SKM-1 treated with dmso at 0.1 percent for 144 hours (cell line): ENCODE measurements at regions not wholly inside any gene's neighbourhood (a gene's known extent, or its start where the extent isn't known, plus 50 kb on each side); places are given as distances from the start of the nearest gene placed in this dataset.
"Not testable (repeated sequence)": the region's sequence is repeated elsewhere in the genome, so short reads cannot be mapped to it uniquely, and the experiment has no call there.

Experiments
- DNase-seq: peaks from one replicate; lab custom pipeline; 2025; ENCODE audit not compliant: unreplicated experiment; lab: John Stamatoyannopoulos, UW

DNA sequence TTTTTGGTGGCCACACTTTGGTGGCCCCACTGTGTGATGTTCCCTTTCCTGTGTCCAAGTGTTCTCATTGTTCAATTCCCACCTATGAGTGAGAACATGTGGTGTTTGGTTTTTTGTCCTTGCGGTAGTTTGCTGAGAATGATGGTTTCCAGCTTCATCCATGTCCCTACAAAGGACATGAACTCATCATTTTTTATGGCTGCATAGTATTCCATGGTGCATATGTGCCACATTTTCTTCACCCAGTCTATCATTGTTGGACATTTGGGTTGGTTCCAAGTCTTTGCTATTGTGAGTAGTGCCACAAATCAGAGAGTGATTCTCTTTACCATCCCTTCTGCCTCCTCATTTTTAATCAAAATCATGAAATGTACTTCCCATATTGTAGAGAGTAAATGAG, 114.0 kb upstream of the NR2F2 start:
- DNase-seq, result not testable (repeated sequence)

DNA sequence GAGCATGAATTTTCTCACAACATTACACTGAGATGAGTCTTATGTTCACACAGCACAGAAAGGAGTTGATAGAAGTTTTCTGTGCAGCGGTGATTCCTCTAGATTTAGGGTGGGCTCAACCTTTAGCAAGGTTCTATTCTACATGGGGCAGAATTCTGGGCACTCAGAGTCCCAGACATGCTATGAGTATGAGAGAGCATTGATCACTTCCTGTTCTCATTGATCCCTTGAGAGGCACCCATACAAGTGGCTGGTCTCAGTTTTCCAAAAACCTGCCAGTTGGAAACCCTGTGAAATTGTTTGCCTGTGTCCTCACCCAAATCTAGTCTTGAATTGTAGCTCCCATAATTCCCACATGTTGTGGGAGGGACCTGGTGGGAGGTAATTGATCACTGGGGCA, 112.5 kb upstream of the NR2F2 start:
- no peak for DNase-seq

DNA sequence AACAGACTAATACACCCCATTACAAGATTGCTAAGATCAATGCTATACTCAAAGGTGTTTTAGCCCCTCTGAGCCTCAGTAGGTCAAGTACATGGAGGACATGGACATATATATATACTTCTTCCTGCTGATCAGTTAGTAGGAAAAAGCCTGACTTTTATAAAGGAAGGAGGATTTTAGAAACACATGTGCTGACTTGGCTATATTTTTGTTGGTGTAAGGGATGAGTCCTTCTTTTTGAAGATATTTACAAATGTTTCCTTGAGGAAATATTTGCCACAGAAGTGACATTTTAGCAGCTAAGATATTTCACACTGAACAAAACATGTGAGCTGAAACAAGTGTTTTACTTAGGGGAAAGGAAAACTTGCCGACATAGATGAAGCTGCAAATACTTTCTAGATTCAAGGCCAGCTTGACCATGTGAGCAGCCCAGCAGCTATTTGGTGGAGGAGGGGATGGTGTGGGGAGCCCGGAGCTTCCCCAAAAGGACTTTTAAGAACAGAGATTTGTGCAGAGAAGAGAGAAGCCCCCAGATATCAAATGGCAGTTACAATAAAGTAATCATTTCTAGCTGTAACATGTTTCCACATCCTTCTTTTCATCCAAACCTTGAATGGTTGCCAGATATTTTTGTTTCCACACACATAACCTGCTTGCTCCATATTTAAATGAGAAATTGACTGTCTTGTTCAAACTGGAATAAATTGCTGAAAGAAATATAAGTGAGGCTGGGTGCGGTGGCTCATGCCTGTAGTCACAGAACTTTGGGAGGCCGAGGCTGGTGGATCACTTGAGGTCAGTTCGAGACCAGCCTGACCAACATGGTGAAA, 111.7 kb upstream of the NR2F2 start:
- DNase-seq, result no peak

DNA sequence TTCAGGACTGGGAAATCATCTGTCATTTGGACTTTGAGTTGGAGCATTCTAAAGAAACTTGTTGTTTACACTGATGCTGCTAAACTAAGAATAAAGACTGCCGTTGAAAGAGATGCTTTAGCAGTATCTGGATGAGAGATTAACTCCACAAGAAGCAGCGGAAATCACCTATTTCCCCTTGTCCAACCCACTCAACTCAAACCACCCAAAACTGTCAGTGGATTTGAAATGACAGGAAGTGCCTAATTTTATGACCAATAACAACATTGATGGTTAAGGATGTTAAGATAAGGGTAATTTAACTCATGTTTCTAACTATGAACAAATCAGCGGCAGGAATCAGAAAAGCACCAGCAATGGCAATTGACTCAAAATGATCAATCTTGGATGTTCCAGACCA, 110.8 kb upstream of the NR2F2 start:
- DNase-seq, result no peak

DNA sequence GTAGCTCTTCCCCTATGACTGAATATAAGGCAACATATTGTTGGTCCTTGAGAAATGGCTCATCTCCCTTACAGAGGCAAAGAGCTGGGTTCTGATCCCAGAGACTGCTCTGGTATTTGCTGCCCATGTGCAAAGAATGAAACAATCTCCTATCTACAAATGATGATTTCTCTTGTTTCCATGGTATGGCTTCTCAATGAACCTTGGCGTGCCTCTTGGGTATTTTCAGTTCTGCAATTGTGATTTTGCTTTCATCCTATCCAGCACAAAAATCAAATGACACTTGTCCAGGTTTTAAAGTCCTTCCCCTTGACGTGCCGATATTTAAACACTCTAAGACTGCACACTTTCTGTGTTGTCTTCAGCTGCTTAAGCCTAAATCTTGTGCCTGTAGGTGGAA, 109.8 kb upstream of the NR2F2 start:
- DNase-seq, result no peak

DNA sequence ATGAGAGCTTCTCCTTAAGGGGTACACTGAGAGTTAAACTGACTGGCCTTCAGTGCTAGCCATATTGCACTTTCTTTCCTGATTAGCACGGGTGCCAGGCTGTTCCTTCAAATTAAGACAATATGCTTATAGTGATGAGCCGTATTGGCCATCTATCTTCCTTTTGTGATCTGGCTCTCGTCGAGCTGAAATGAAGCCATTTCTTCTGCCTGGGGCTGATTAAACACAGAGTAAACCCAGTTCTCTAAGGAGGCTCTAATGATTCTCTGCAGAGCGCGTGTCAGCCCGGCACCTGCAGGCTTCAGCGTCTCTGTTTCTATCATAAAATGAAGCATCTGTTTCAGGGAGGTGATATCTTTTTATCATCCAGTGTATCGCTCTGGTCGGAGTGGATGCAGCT, 107.5 kb upstream of the NR2F2 start:
- DNase-seq, result no peak

DNA sequence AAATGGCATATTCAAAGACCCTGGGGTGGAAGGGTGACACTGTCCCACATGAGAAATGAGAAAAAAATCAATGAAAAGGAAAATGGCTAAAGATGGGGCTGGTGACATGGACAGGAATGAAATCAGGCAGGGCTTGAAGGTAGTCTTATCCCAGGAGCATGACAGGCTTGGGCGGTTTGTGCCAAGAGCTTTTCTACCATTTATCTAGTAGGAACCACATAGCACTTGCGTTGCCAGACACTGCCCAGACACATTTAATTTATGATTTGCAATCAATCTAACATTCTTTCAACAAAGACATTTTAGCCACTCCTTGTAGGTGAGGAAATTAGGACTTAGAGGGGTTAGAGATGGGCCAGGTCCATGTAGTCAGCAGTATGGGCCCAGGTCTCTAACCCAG, 106.6 kb upstream of the NR2F2 start:
- DNase-seq, result no peak

DNA sequence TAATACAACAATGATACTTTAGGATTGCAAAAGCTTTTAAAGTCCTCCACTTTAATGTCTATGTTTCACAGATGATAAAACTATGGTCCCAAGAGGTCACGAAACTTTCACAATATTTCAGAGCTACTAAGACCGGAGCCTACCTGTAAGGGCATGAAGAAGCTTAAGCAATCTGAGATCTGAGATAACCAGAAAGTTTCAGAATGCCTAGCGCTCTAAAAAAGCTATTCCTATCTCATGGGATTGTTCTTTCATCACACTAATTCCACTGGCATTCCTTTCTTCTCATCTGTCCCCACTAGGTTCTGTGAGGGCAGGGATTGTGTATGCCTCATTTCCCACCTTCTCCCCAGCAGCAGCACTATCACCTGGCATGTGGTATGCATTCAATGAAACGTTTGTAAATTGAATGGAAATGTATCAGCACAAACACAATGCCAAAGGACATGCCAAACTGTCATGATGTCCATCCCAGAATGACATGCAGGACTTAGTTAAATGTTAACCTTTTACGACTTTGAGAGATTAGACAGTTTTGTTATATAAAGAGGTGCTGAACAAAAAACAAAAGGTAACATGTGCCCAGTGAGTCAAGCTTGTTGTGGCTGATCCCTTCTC, 104.7 kb upstream of the NR2F2 start:
- no peak for DNase-seq

DNA sequence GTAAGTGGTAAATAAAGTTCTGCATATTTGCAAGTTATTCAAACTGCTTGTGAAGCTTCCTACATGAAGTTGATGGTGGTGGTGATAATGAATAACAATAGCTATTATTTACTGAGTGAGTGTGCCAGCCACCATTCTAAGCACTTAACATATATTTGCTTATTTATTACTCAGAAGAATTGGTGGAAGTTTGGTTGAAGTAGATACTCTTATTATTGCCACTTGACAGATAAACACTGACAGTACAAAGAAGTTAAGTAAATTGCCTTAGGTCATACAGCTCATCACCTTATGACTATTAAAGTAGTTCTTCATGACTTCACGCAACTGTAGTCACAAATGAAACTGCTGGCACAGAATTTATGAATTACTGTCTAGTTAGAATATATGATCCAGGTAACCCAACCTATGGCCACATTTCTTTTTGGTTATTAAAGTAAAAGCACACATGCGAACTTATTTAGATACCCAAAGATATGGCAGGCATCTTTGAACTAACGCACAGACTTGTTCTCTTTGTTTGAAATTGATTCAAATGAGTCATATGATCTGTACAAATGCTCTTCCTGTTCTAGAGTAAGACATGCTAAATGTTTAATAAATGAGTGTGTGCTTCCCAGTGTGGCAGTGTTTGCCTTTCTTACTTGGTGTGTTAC, 99.8 kb upstream of the NR2F2 start:
- DNase-seq, result no peak

DNA sequence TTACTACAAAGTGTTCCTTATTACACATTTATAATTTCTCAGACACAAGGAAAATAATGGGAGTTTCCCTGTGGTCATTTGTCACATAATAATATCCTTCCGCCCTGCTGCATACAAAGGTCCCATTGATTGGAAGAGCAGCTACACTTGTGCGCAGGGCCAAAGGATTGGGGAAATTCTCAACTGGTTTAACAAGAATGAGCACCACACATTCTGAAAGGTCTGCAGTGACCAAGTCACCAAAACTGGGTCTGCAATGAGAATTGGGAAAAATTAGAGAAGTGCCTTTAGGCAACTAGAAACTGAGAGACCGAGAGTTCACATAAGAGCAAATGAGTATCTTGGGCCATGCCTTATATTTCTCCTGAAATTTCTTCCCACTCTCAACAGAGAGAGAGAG, 98.2 kb upstream of the NR2F2 start:
- no peak for DNase-seq

DNA sequence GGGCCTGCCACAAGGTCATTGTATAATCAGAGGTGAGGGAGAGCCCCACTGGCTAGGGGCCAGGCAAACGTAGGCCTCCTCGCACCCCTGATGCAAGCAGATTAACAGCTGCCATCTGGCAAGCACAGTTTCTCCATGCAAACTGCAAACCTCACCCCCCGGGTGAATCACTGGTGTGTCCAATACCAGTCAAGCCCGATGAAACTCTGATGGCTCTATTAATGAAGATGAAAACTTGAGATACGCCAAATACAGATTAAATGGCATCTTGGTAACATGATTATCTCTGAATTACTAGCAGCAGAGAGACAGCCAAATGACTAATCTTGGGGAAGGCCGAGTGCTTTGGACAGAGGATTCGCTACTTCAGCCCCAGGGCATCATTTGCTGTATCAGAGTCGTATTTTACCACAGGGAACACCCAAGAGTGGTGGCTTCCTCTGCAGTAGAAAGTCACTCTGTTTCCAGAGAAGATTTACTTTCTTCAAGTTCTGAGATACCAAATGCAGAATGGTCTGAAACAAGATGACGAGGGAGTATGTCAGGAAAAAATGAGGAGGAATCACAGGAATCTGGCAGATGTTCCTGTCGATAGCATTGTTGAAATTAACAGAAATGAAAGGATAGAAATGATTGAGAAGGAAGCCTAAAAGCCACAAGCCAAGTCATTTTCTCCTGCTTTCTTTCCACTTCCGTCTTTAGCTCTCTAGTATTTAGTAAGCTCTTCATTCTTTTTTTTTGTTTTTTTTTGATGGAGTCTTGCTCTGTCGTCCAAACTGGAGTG, 96.2 kb upstream of the NR2F2 start:
- no peak for DNase-seq

DNA sequence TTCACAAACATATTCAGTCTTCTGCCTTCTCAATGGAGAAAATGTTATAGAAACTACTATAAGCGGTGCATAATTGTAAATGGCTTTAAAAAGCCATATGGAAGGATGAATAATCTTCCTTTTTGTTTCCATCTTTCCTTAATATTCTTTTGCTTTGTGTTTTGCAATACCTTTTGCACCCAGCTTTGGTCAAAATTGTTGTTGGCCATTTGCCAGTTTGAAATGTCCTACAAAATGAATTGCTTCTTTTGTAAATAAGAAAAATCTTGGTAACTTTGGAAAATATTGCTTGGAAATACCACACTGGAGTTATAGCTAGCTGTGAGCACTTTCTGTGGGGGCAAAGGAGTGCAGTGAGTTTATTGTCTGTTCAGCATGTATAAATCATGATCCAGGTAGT, 93.5 kb upstream of the NR2F2 start:
- DNase-seq, result no peak

DNA sequence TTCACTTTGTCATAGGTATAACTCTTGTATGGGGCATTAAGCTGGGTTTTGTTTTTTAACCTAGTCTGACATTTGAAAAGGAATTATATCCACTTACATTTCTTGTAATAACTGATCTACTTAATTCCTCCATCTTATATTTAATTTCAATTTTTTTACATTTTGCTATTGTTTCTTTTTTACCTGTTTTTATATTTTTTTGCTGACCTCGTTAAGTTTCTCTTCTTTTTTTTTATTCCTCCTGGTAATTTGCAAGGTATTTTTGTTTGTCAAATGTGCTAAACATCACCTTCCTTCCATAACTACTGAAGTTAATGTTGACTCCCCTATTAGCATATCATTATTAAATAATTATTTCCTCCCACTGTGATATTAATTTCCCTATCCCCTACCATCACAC, 87.7 kb upstream of the NR2F2 start:
- no peak for DNase-seq

DNA sequence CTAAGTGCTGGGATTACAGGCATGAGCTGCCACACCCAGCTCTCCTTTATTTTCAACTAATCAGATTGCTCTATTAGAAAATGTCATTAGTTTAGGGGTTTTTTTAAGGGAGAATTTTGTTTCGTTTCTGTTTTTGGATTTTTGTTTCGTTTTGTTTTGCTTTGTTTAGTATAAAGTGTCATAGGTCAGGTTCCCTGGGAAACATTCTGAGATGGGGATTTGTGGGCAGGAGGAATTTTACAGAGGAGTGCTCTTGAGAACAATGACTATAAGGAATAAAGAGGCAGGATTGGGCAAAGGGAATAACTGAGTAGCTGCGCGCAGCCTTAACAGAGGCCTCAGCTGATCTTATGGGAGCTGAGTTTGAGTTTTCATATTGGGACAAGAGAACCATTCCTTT, 86.8 kb upstream of the NR2F2 start:
- DNase-seq, result no peak

DNA sequence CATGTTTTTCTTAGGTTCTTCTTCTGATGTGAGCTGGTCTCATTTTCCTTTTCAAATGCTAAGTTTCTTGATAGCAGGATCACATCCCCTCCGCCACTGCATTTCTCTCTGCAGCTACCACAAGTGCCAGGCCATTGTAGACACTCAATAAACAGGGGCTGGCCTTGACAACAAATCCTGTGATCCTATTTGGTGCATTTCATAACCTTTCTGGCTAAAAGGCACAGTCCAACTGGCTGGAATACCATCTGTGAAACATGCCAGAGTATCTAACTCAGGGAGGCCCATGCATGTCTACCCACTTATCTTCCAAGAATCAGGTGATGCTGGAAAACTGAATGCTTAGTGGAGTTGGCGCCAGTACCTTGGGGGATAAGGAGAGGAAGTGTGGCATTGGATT, 85.2 kb upstream of the NR2F2 start:
- DNase-seq, result no peak

DNA sequence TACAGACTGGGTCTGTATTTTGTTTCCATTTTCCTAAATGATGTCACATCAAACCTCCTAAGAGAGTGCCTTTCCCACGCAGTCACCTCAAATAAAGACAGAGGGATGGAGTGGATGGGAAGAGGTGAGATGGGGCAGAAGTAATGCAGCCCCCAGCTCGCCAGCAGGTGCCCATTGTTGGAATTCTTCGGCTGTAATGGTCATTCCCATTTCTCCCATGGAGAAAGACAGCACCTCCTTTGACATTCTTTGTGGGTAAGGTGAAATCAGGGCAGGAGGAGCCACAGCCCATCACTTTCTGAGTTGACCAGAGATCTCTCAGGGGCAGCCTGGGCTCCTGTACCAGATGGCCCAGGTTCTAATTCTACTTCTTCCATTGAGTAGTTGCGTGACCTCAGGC, 84.4 kb upstream of the NR2F2 start:
- no peak for DNase-seq

DNA sequence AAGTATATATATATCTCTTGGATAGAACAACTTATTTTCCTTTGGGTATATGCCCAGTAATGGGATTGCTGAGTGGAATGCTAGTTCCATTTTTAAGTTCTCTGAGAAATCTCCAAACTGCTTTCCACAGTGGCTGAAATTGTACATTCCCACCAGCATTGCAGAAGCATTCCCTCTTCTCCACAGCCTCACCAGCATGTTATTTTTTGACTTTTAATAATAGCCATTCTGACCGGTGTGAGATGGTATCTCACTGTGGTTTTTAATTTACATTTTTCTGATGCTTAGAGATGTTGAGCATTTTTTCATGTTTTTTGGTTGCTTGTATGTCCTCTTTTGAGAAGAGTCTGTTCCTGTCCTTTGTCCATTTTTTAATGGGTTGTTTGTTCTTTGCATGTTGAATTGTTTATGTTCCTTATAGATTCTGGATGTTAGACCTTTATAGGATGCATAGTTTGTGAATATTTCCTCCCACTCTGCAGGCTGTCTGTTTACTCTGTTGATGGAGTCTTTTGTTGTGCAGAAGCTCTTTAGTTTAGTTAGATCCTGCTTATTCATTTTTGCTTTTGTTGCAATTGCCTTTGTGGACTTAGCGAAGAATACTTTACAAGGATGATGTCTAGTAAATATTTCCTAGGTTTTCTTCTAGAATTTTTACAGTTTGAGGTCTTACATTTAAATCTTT, 82.7 kb upstream of the NR2F2 start:
- DNase-seq, result no peak

DNA sequence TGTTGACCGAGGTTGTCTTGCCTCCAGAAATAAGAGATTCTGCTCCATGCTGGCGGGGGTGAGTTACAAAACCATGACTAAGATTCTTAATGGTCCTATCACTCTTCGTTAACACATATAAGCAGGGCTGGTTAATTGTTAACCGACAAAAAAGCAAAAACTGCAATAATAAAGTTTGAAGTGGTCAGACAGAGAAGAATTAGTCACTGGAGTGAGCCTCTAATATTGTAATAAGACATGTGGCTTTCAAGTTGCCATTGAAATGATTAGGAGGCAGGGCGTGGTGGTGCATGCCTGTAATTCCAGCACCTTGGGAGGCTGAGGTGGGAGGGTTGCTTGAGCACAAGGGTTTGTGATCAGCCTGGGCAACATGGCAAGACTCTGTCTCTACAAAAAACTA, 78.4 kb upstream of the NR2F2 start:
- no peak for DNase-seq

DNA sequence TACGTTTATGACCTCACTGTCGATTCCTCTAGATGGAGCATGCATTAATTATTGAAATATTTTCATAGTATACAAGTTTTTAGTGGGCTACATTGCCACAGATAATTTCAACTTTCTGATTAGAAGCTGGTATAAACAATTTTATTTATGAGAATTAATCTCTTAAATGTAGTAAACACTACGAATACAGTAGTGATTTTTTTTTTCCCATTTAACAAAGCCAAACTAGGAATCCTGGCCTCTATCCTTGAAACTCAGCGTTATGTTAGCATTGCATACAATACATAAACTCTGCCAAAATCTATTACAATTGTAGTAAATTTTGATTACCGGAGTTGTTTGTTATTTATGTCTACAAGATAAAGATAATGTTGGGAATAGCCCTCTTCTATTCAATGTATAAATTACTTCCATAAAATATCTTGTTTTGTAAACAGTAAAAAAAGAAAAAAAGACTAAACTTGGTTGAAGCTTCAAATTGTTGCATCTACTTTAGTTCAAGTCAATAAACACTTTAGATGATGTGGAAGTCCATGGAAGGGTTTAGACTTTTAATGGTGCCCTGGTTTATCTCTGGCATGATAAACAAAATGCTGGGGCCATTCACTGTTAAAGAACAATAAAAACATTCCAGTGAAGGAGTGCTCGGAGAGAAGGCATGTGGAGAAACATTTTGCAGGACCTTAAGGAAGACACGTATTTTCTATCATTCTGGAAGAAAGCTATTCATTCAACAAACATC, 77.3 kb upstream of the NR2F2 start:
- DNase-seq, result no peak

DNA sequence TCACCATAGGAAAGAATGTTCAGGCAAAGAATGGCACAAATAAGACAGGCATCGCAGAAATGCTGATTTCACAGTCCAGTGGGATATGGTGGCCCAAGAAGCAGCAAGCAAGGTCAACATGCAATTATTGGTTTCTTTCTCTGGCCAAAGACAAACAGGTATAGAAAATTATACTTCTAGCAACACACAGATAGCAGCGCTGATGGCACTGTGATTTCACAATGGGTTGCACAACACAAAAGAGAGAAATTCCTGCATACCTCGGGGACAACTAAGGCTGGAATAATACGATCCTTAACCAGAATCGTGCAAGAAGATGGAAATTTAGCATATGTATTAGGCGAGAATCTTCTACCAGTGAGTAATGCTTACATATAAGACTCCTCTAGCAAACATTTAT, 76.3 kb upstream of the NR2F2 start:
- DNase-seq, result no peak
